B cell (primary cell): ENCODE measurements at regions not wholly inside any gene's neighbourhood (a gene's known extent, or its start where the extent isn't known, plus 50 kb on each side); places are given as distances from the start of the nearest gene placed in this dataset.

Experiments used
- ATAC-seq: fragments of 200-7000 bp; cut with Tn5 transposase; one replicate; pipeline ENCODE4 v1.10.0; 2021; ENCODE audit warnings: low read depth, mild to moderate bottlenecking, moderate number of reproducible peaks, moderate library complexity
- CTCF ChIA-PET: fragments of 350-600 bp; sonication (Branson Sonifier 250); formaldehyde crosslinking; loops from one replicate; lab custom pipeline; 2021; ENCODE audit warnings: antibody characterized with exemption, inconsistent platforms; lab: Charles Lee
- POLR2A ChIA-PET: fragments of 350-600 bp; sonication (Branson Sonifier 250); formaldehyde crosslinking; loops from one replicate; lab custom pipeline; 2021; ENCODE audit warnings: antibody characterized with exemption; lab: Charles Lee
- DNase-seq: peaks from one replicate; pipeline ENCODE4 v3.0.0; 2013
- H2AFZ ChIP-seq: 2 replicates; pipeline ENCODE4 v1.6.1; 2012; ENCODE audit warnings: mild to moderate bottlenecking, low read depth, low read length; ENCODE audit not compliant: insufficient read depth, poor library complexity, severe bottlenecking
- H3K27ac ChIP-seq, 2 donors: 1 replicate in 1 of 2; 2 replicates in 1 of 2; pipeline ENCODE4 v1.5.1; 2012 to 2013; ENCODE audit warnings: low read length in 2 of 2, mild to moderate bottlenecking in 2 of 2, moderate library complexity in 1 of 2
- H3K27me3 ChIP-seq, 4 experiments: fragments of 200-600 bp in 1 of 4; sonication (generic) in 1 of 4; replicated peaks in 1 of 4; 1 replicate in 2 of 4; 2 replicates in 2 of 4; pipeline versions ENCODE4 v1.6.1 to v1.7.0; 2013 to 2016; ENCODE audit warnings: low read length in 3 of 4, mild to moderate bottlenecking in 2 of 4, mixed read lengths in 1 of 4, moderate library complexity in 1 of 4; ENCODE audit not compliant: insufficient read depth in 4 of 4, control insufficient read depth in 3 of 4; ENCODE audit errors: control extremely low read depth in 1 of 4
- H3K36me3 ChIP-seq, 2 experiments: replicated peaks in 1 of 2; 1 replicate in 1 of 2; 2 replicates in 1 of 2; pipeline versions ENCODE4 v1.6.1 to v1.7.1; 2013; ENCODE audit warnings: low read length in 1 of 2; ENCODE audit not compliant: insufficient read depth in 2 of 2, control insufficient read depth in 1 of 2; ENCODE audit errors: control extremely low read depth in 1 of 2, extremely low read depth in 1 of 2
- H3K4me1 ChIP-seq, 2 donors: fragments of 200-600 bp in 1 of 2; sonication (generic) in 1 of 2; 1 replicate in 1 of 2; 2 replicates in 1 of 2; pipeline versions ENCODE4 v1.5.1 to v1.6.1; 2013 to 2017; ENCODE audit warnings: low read length in 2 of 2; ENCODE audit not compliant: control insufficient read depth in 2 of 2, insufficient read depth in 2 of 2
- H3K4me2 ChIP-seq: replicated peaks from 2 replicates; pipeline ENCODE3; 2012; ENCODE audit warnings: mild to moderate bottlenecking, low read depth, low read length; ENCODE audit not compliant: poor library complexity, severe bottlenecking
- H3K4me3 ChIP-seq, 5 experiments: fragments of 200-600 bp in 1 of 5; sonication (generic) in 1 of 5; 1 replicate in 3 of 5; 2 replicates in 2 of 5; pipeline versions ENCODE4 v1.5.1 to v1.7.0; 2011 to 2016; ENCODE audit warnings: low read length in 4 of 5, mild to moderate bottlenecking in 4 of 5, low read depth in 2 of 5, control low read depth in 1 of 5, moderate library complexity in 1 of 5; ENCODE audit not compliant: insufficient read depth in 1 of 5; ENCODE audit errors: control extremely low read depth in 1 of 5, extremely low read depth in 1 of 5
- H3K79me2 ChIP-seq: fragments of 200-600 bp; sonication (generic); one replicate; pipeline ENCODE4 v1.6.0; 2016; ENCODE audit warnings: low read length; ENCODE audit not compliant: control insufficient read depth, insufficient read depth
- H3K9ac ChIP-seq: fragments of 200-600 bp; sonication (generic); 2 replicates; pipeline ENCODE4 v1.6.1; 2017; ENCODE audit warnings: mild to moderate bottlenecking, low read length, moderate library complexity
- H3K9me3 ChIP-seq, 3 donors: one replicate each; pipeline versions ENCODE4 v1.6.1 to v1.7.1; 2013; ENCODE audit warnings: low read length in 2 of 3; ENCODE audit not compliant: control insufficient read depth in 2 of 3, insufficient read depth in 1 of 3; ENCODE audit errors: control extremely low read depth in 1 of 3
- H4K20me1 ChIP-seq: 2 replicates; pipeline ENCODE4 v1.6.0; 2012; ENCODE audit warnings: mild to moderate bottlenecking, low read length; ENCODE audit not compliant: insufficient read depth, control insufficient read depth, poor library complexity, severe bottlenecking
- H3K27ac Mint-ChIP-seq: one replicate; pipeline ENCODE4 v1.8.0; 2021; ENCODE audit warnings: mixed read lengths
- H3K27me3 Mint-ChIP-seq: one replicate; pipeline ENCODE4 v1.8.0; 2021; ENCODE audit warnings: mixed read lengths
- H3K4me1 Mint-ChIP-seq: one replicate; pipeline ENCODE4 v1.8.0; 2021; ENCODE audit warnings: mixed read lengths
- H3K4me3 Mint-ChIP-seq: one replicate; pipeline ENCODE4 v1.8.0; 2021; ENCODE audit warnings: mixed read lengths
- H3K9me3 Mint-ChIP-seq: one replicate; pipeline ENCODE4 v1.8.0; 2022; ENCODE audit warnings: mixed read lengths; ENCODE audit not compliant: insufficient read depth
- EZH2 ChIP-seq: IDR thresholded peaks from 2 replicates; pipeline ENCODE4 v1.6.1; 2012; ENCODE audit warnings: borderline replicate concordance, low read depth, mild to moderate bottlenecking, moderate library complexity, low read length; ENCODE audit not compliant: insufficient read depth, poor library complexity, severe bottlenecking
- WGBS: methylation state at CpG from one replicate; pipeline ENCODE4 v1.1.5; 2013; ENCODE audit warnings: missing lambda C conversion rate; ENCODE audit not compliant: insufficient coverage; 5-methylcytosine and 5-hydroxymethylcytosine counted together
- intact Hi-C: fragments of 100-400 bp; cut with micrococcal nuclease; formaldehyde crosslinking; loops from one replicate; pipeline ENCODE4 v1.10.0; 2022
- TF ChIP-seq, protein P1 (sequence below): fragments of 200-600 bp; IDR thresholded peaks from one replicate; pipeline ENCODE4 v1.8.0; 2022; ENCODE audit warnings: antibody characterized with exemption, mild to moderate bottlenecking

DNA sequence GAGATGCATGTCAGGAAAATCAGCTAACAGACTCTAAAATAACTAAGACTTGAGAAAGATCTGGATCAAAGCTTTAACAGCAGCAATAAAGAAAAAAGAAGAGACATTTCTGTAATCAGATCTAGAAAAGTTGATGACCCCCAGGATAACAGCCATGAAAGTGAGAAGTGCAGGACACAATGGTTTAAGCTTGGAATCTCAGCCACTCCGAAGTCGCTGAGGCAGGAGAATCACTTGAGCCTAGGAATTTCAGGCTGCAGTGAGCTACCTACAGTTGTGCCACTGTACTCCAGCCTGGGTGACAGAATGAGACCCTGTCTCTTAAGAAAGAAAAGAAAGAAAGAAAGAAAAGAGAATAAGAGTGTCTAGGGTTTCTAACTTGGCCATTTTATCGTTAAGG is 544.1 kb downstream of the CD83 start:
- Histone ChIP-seq H4K20me1 (no peaks in the 10 kb centered on the region), H2AFZ (peak overlapping the region; percentile 31), H3K4me1 (peaks cover 91 to 94% of the 10 kb centered on the region in 2 donors), H3K36me3 (no peaks in the 10 kb centered on the region), H3K4me2 (peak overlapping the region; percentile 67), H3K27ac (peak overlapping the region; percentile 98), H3K4me3 (peak overlapping the region in 3 of 5 experiments; percentile 12 to 41 (median 20)), H3K9me3 (no peaks in the 10 kb centered on the region), H3K79me2 (no peaks in the 10 kb centered on the region), H3K27me3 (no peaks in the 10 kb centered on the region), H3K9ac (peak overlapping the region; percentile 22)
- H3K4me1 Mint-ChIP-seq = peaks cover 32% of the 10 kb centered on the region
- ChIA-PET POLR2A (interaction anchor here (1.8 to 2.2 kb wide), 2 partner anchors 23 to 26 kb away, joined by 6 to 10 read pairs; no protein-coding TSS in a partner anchor), CTCF (interaction anchor here (0.9 to 3.2 kb wide), 9 partner anchors 22 to 1670 kb away, joined by 3 to 22 read pairs (median 4); no protein-coding TSS in a partner anchor)
- WGBS = 94% methylated on average over 2 of the region's 3 CpGs
- DNase-seq (peak; percentile 25), ATAC-seq (no peak)
- H3K27ac Mint-ChIP-seq = no peak overlapping the region
- no peaks in the 10 kb centered on the region for H3K9me3 Mint-ChIP-seq
- TF ChIP-seq EZH2 = no peak
- TF ChIP-seq, protein P1, sequence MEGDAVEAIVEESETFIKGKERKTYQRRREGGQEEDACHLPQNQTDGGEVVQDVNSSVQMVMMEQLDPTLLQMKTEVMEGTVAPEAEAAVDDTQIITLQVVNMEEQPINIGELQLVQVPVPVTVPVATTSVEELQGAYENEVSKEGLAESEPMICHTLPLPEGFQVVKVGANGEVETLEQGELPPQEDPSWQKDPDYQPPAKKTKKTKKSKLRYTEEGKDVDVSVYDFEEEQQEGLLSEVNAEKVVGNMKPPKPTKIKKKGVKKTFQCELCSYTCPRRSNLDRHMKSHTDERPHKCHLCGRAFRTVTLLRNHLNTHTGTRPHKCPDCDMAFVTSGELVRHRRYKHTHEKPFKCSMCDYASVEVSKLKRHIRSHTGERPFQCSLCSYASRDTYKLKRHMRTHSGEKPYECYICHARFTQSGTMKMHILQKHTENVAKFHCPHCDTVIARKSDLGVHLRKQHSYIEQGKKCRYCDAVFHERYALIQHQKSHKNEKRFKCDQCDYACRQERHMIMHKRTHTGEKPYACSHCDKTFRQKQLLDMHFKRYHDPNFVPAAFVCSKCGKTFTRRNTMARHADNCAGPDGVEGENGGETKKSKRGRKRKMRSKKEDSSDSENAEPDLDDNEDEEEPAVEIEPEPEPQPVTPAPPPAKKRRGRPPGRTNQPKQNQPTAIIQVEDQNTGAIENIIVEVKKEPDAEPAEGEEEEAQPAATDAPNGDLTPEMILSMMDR = no peak
- H3K27me3 Mint-ChIP-seq = no peaks in the 10 kb centered on the region
- intact Hi-C loops = loop anchor here (1.0 to 5.0 kb wide), 10 partner anchors 22 to 584 kb away; no protein-coding TSS in a partner anchor
- no peak overlapping the region for H3K4me3 Mint-ChIP-seq

DNA sequence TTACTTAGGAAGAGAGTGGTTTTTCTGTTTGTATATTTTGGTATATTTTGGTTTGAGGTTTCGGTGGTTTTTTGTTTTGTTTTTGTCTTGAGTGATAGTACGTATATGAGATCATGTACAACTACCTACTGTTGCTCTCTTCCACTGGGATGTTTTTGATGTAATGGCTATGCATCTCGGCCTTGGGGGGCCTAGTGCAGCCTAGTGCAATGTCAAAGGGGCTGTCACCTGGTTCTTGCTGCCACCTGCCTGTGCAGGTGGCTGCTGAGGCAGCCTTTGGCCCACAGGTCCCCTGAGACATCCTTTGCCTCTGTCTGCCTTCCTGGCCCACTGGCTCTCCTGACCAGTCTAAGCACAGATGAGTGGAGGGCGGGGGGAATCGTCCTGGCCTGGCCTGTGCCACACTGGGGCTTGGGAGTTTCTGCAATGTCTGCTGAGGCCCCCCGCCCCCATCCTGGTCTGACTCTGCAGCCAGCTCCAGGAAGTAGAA is 546.6 kb downstream of the CD83 start:
- ATAC-seq (peak; percentile 67), DNase-seq (peak; percentile 85)
- no peaks in the 10 kb centered on the region for H3K27me3 ChIP-seq
- peak overlapping the region in 1 of 5 experiments; percentile 0 for H3K4me3 ChIP-seq
- H3K27ac Mint-ChIP-seq = peak overlapping the region; percentile 86
- H3K27ac ChIP-seq = peak overlapping the region; percentile 66 to 98
- peak overlapping the region; percentile 57 for H3K4me2 ChIP-seq
- ChIA-PET POLR2A (interaction anchor here (1.2 kb wide), 1 partner anchor 65 kb away, joined by 5 read pairs; no protein-coding TSS in a partner anchor), CTCF (no interaction called here)
- H3K9ac ChIP-seq = peak overlapping the region; percentile 5
- 0% methylated on average over 3 of the region's 6 CpGs for WGBS
- peak overlapping the region; percentile 58 for H3K4me3 Mint-ChIP-seq
- no peaks in the 10 kb centered on the region for H3K27me3 Mint-ChIP-seq
- peaks cover 35% of the 10 kb centered on the region for H3K4me1 Mint-ChIP-seq
- H3K36me3 ChIP-seq = no peaks in the 10 kb centered on the region
- H3K79me2 ChIP-seq = no peaks in the 10 kb centered on the region
- TF ChIP-seq EZH2 = no peak
- TF ChIP-seq, protein P1 = peak; percentile 11
- H3K4me1 ChIP-seq = peaks cover 67 to 69% of the 10 kb centered on the region in 2 donors
- no peaks in the 10 kb centered on the region for H4K20me1 ChIP-seq
- H3K9me3 Mint-ChIP-seq = no peaks in the 10 kb centered on the region
- H2AFZ ChIP-seq = peak overlapping the region; percentile 31
- intact Hi-C loops = loop anchor here (5.0 kb wide), 2 partner anchors 37 to 213 kb away; no protein-coding TSS in a partner anchor
- no peaks in the 10 kb centered on the region for H3K9me3 ChIP-seq
